ENCODE measurements at regions not wholly inside any gene's neighbourhood (a gene's known extent, or its start where the extent isn't known, plus 50 kb on each side); places are given as distances from the start of the nearest gene placed in this dataset.

DNA sequence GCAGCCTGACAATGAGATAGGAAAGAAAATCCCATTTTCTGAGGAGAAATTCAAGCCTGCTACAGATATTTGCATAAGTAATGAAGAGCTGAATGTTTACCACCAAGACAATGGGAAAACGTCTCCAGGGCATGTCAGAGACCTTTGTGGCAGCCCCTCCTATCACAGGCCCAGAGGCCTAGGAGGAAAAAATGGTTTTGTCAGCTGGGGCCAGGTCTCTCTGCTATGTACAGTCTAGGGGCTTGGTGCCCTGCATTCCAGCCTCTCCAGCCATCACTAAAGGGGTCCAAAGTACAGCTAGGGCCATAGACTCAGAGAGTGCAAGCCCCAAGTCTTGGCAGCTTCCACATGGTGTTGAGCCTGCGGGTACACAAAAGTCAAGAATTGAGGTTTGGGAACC, 361.6 kb upstream of the ANXA10 start:
- Mint-ChIP-seq H3K9me3 (peaks cover 21 to 32% of the 10 kb centered on the region in 2 donors), H3K27me3 (ENCODE audit: low read depth in 2 of 2) (no peaks in the 10 kb centered on the region), H3K4me3 (no peak overlapping the region), H3K4me1 (no peaks in the 10 kb centered on the region), H3K36me3 (peaks cover 24% of the 10 kb centered on the region), H3K27ac (no peak overlapping the region)
- Histone ChIP-seq H3K27ac (ENCODE audit: low read length) (no peak overlapping the region), H3K36me3 (ENCODE audit: control insufficient read depth, insufficient read depth, low read length) (no peaks in the 10 kb centered on the region), H3K9me3 (ENCODE audit: control insufficient read depth, insufficient read depth, low read length) (peaks cover 17% of the 10 kb centered on the region), H3K4me1 (ENCODE audit: control insufficient read depth, insufficient read depth, low read length) (no peaks in the 10 kb centered on the region), H3K27me3 (ENCODE audit: control insufficient read depth, insufficient read depth, low read length) (no peaks in the 10 kb centered on the region), H3K4me3 (ENCODE audit: low read length) (no peak overlapping the region)
- intact Hi-C loops (cut with micrococcal nuclease) = no loop called here
- TF ChIP-seq, protein P1, sequence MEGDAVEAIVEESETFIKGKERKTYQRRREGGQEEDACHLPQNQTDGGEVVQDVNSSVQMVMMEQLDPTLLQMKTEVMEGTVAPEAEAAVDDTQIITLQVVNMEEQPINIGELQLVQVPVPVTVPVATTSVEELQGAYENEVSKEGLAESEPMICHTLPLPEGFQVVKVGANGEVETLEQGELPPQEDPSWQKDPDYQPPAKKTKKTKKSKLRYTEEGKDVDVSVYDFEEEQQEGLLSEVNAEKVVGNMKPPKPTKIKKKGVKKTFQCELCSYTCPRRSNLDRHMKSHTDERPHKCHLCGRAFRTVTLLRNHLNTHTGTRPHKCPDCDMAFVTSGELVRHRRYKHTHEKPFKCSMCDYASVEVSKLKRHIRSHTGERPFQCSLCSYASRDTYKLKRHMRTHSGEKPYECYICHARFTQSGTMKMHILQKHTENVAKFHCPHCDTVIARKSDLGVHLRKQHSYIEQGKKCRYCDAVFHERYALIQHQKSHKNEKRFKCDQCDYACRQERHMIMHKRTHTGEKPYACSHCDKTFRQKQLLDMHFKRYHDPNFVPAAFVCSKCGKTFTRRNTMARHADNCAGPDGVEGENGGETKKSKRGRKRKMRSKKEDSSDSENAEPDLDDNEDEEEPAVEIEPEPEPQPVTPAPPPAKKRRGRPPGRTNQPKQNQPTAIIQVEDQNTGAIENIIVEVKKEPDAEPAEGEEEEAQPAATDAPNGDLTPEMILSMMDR (IDR thresholded peaks at IDR 0.05) = no peak
- DNase-seq (no peak), ATAC-seq (no peak)
- 75% methylated on average over 2 of the region's 2 CpGs for WGBS (ENCODE audit: insufficient coverage)

DNA sequence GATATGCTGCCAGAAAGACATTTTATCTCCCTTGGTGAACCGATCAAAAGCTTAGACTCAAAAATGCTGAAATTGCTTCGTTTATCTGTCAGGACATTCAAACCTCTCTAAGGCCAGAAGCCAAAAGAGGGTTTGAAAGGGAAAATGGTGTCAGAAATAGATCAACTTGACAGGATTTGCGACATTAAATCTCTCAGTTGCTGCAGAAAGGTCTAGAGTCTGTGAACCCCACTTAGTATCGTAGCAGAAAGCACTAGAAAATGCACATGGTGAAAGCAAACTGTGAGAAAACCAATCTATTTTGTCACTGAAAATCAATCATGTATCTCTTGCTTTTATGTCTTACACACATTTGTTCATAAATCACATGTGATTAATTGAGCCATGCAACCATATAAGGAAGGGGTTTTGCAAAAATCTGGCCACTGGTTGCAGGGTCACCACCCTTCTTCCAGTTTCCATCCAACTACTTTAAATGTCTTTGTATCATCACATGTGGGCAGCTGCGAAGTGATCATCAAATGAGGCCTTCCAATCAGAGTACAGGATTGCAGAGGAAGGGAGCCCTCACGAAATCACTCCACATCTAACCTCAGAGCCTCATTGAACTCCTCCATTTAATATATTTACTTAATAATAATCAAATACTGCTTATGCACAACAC, 347.2 kb upstream of the ANXA10 start:
- H3K27me3 Mint-ChIP-seq (ENCODE audit: low read depth in 2 of 2) = no peaks in the 10 kb centered on the region
- H3K27ac Mint-ChIP-seq = no peak overlapping the region
- Histone ChIP-seq H3K9me3 (ENCODE audit: control insufficient read depth, insufficient read depth, low read length) (peaks cover 2% of the 10 kb centered on the region), H3K27ac (ENCODE audit: low read length) (no peak overlapping the region), H3K4me1 (ENCODE audit: control insufficient read depth, insufficient read depth, low read length) (no peaks in the 10 kb centered on the region), H3K4me3 (ENCODE audit: low read length) (no peak overlapping the region), H3K36me3 (ENCODE audit: control insufficient read depth, insufficient read depth, low read length) (no peaks in the 10 kb centered on the region), H3K27me3 (ENCODE audit: control insufficient read depth, insufficient read depth, low read length) (no peaks in the 10 kb centered on the region)
- TF ChIP-seq, protein P1 (IDR thresholded peaks at IDR 0.05) = no peak
- H3K9me3 Mint-ChIP-seq = peaks cover 5 to 9% of the 10 kb centered on the region in 2 donors
- WGBS (ENCODE audit: insufficient coverage) = 77% methylated on average over 6 of the region's 6 CpGs
- ATAC-seq (no peak), DNase-seq (no peak)
- no peak overlapping the region for H3K4me3 Mint-ChIP-seq
- H3K4me1 Mint-ChIP-seq = no peaks in the 10 kb centered on the region
- intact Hi-C loops (cut with micrococcal nuclease) = no loop called here
- no peaks in the 10 kb centered on the region for H3K36me3 Mint-ChIP-seq

DNA sequence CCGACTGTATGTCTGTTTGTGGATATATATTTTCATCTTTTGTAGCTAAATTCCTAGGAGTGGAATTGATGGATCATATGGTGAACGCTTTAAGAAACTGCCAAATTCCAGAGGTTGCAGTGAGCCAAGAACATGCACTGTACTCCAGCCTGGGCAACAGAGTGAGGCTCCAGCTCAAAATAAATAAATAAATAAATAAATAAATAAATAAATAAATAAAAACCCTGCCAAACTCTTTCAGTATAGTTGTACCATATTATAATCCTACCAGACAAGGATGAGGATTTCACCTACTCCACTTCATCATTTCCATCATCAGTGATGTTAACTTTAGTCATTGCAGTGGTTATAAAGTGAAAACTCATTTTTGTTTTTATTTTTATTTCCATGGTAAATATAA, 325.1 kb upstream of the ANXA10 start:
- no peaks in the 10 kb centered on the region for H3K4me1 ChIP-seq (ENCODE audit: control insufficient read depth, insufficient read depth, low read length)
- 92% methylated on average over 2 of the region's 2 CpGs for WGBS (ENCODE audit: insufficient coverage)
- DNase-seq = no peak
- no peaks in the 10 kb centered on the region for H3K36me3 ChIP-seq (ENCODE audit: control insufficient read depth, insufficient read depth, low read length)
- H3K27ac ChIP-seq (ENCODE audit: low read length) = no peak overlapping the region
- TF ChIP-seq, protein P1 (IDR thresholded peaks at IDR 0.05) = no peak
- H3K9me3 ChIP-seq (ENCODE audit: control insufficient read depth, insufficient read depth, low read length) = peaks cover 7% of the 10 kb centered on the region
- H3K4me3 ChIP-seq (ENCODE audit: low read length) = no peak overlapping the region
- no peaks in the 10 kb centered on the region for H3K27me3 ChIP-seq (ENCODE audit: control insufficient read depth, insufficient read depth, low read length)
- no peaks in the 10 kb centered on the region for H3K4me1 Mint-ChIP-seq
- no peaks in the 10 kb centered on the region for H3K27me3 Mint-ChIP-seq (ENCODE audit: low read depth in 2 of 2)
- no peak overlapping the region for H3K27ac Mint-ChIP-seq
- H3K36me3 Mint-ChIP-seq = peaks cover 30% of the 10 kb centered on the region
- H3K9me3 Mint-ChIP-seq = peaks cover 18 to 35% of the 10 kb centered on the region in 2 donors
- H3K4me3 Mint-ChIP-seq = no peak overlapping the region
- intact Hi-C loops (cut with micrococcal nuclease) = no loop called here
- ATAC-seq = no peak

DNA sequence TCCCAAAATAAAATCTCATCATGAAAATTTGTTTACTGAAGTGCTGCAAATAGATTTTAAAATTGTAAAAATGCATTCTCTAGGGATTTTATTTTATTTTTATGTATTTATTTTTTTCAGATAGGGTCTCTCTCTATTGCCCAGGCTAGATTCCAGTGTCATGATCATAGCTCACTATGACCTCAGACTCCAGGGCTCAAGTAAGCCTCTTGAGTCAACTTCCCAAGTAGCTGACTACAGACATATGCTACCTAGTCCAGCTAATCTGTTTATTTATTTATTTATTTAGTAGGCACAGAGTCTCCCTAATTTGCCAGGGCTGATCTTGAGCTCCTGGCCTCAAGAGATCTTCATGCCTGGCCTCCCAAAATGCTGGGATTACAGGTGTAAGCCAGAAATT, 317.7 kb upstream of the ANXA10 start:
- H3K36me3 Mint-ChIP-seq = peaks cover 12% of the 10 kb centered on the region
- H3K4me3 ChIP-seq (ENCODE audit: low read length) = no peak overlapping the region
- ATAC-seq = no peak
- DNase-seq = no peak
- H3K9me3 Mint-ChIP-seq = peaks cover 10 to 32% of the 10 kb centered on the region in 2 donors
- H3K4me1 ChIP-seq (ENCODE audit: control insufficient read depth, insufficient read depth, low read length) = no peaks in the 10 kb centered on the region
- TF ChIP-seq, protein P1 (IDR thresholded peaks at IDR 0.05) = no peak
- H3K27me3 ChIP-seq (ENCODE audit: control insufficient read depth, insufficient read depth, low read length) = no peaks in the 10 kb centered on the region
- no peak overlapping the region for H3K4me3 Mint-ChIP-seq
- H3K27ac ChIP-seq (ENCODE audit: low read length) = no peak overlapping the region
- intact Hi-C loops (cut with micrococcal nuclease) = no loop called here
- no peak overlapping the region for H3K27ac Mint-ChIP-seq
- H3K27me3 Mint-ChIP-seq (ENCODE audit: low read depth in 2 of 2) = no peaks in the 10 kb centered on the region
- no peaks in the 10 kb centered on the region for H3K36me3 ChIP-seq (ENCODE audit: control insufficient read depth, insufficient read depth, low read length)
- peaks cover 2% of the 10 kb centered on the region for H3K9me3 ChIP-seq (ENCODE audit: control insufficient read depth, insufficient read depth, low read length)
- H3K4me1 Mint-ChIP-seq = no peaks in the 10 kb centered on the region
